Activated B cell treated with CpG ODN at 0.5 μM for 24 hours (primary cell): ENCODE measurements at regions not wholly inside any gene's neighbourhood (a gene's known extent, or its start where the extent isn't known, plus 50 kb on each side); places are given as distances from the start of the nearest gene placed in this dataset.
"Not testable (repeated sequence)": the region's sequence is repeated elsewhere in the genome, so short reads cannot be mapped to it uniquely, and the experiment has no call there.

ENCODE experiments used
- ATAC-seq: fragments of 200-7000 bp; cut with Tn5 transposase; one replicate; pipeline ENCODE4 v1.10.0; 2021; ENCODE audit warnings: low read depth, mild to moderate bottlenecking, moderate library complexity
- CTCF ChIA-PET: fragments of 350-600 bp; sonication (Branson Sonifier 250); formaldehyde crosslinking; loops from one replicate; lab custom pipeline; 2021; ENCODE audit warnings: antibody characterized with exemption; lab: Charles Lee
- POLR2A ChIA-PET: fragments of 350-600 bp; sonication (Branson Sonifier 250); formaldehyde crosslinking; loops from one replicate; lab custom pipeline; 2021; ENCODE audit warnings: antibody characterized with exemption; lab: Charles Lee
- DNase-seq: peaks from one replicate; pipeline ENCODE4 v3.0.0; 2022
- H3K27ac Mint-ChIP-seq: one replicate; pipeline ENCODE4 v1.8.0; 2020; ENCODE audit warnings: mixed read lengths
- H3K27me3 Mint-ChIP-seq: one replicate; pipeline ENCODE4 v1.8.0; 2021; ENCODE audit warnings: mixed read lengths
- H3K36me3 Mint-ChIP-seq: one replicate; pipeline ENCODE4 v1.8.0; 2021; ENCODE audit warnings: low read depth, mixed read lengths
- H3K4me1 Mint-ChIP-seq: one replicate; pipeline ENCODE4 v1.8.0; 2021; ENCODE audit warnings: mixed read lengths
- H3K4me3 Mint-ChIP-seq: one replicate; pipeline ENCODE4 v1.8.0; 2020; ENCODE audit warnings: mild to moderate bottlenecking, mixed read lengths
- H3K9me3 Mint-ChIP-seq: one replicate; pipeline ENCODE4 v1.8.0; 2020; ENCODE audit warnings: mixed read lengths
- intact Hi-C: fragments of 100-400 bp; cut with micrococcal nuclease; formaldehyde crosslinking; loops from one replicate; pipeline ENCODE4 v1.15.1; 2024
- TF ChIP-seq, protein P1 (sequence below): fragments of 200-600 bp; IDR thresholded peaks from one replicate; pipeline ENCODE4 v1.8.0; 2022; ENCODE audit warnings: antibody characterized with exemption, mild to moderate bottlenecking

DNA sequence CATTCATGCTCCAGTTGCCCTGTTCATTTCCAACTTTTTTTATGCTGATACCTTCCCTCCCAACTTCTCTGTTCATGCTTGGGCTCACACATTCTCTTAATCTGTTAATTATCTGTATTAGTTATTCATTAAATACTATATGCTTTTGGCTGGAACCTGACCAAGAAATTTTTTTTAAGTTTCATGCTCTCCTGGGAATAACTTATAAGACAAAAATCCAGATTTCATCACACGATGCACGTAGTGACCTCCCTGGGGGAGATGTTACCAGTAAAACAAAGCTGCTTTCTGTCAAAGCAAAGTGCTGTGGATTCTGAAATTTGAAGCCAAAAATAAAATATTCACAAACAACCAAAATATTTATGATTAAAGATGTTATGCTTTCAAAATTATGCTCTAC lies 215.0 kb upstream of the USP15 start:
- no peak overlapping the region for H3K27ac Mint-ChIP-seq
- no peaks in the 10 kb centered on the region for H3K9me3 Mint-ChIP-seq
- no peaks in the 10 kb centered on the region for H3K36me3 Mint-ChIP-seq
- POLR2A ChIA-PET, result no interaction called here
- CTCF ChIA-PET, result no interaction called here
- H3K4me3 Mint-ChIP-seq, result no peak overlapping the region
- DNase-seq, result no peak
- ATAC-seq, result no peak
- intact Hi-C loops, result no loop called here
- H3K27me3 Mint-ChIP-seq, result no peaks in the 10 kb centered on the region
- H3K4me1 Mint-ChIP-seq, result no peaks in the 10 kb centered on the region
- TF ChIP-seq, protein P1, sequence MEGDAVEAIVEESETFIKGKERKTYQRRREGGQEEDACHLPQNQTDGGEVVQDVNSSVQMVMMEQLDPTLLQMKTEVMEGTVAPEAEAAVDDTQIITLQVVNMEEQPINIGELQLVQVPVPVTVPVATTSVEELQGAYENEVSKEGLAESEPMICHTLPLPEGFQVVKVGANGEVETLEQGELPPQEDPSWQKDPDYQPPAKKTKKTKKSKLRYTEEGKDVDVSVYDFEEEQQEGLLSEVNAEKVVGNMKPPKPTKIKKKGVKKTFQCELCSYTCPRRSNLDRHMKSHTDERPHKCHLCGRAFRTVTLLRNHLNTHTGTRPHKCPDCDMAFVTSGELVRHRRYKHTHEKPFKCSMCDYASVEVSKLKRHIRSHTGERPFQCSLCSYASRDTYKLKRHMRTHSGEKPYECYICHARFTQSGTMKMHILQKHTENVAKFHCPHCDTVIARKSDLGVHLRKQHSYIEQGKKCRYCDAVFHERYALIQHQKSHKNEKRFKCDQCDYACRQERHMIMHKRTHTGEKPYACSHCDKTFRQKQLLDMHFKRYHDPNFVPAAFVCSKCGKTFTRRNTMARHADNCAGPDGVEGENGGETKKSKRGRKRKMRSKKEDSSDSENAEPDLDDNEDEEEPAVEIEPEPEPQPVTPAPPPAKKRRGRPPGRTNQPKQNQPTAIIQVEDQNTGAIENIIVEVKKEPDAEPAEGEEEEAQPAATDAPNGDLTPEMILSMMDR, result no peak

DNA sequence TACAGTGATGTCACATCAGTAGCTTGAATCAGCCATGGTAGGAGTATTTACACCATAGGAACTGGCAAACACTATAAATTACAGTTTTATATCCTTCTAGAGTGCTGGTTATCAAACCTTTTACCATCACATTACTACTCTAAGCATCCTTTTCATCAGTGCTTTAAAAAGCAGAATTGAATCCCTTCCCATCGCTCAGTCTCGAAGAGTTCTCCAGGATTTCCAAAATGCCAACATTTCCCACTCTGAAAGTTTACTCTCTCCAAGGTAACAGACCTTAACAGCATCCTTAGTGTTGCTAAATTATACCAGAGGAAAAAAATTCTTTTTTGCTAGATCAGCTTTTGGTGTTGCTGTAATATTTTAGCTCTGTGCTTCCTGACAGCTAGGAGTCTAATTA lies 209.4 kb upstream of the USP15 start:
- Mint-ChIP-seq H3K4me1 (no peaks in the 10 kb centered on the region), H3K9me3 (no peaks in the 10 kb centered on the region), H3K27me3 (no peaks in the 10 kb centered on the region), H3K36me3 (no peaks in the 10 kb centered on the region), H3K27ac (no peak overlapping the region), H3K4me3 (no peak overlapping the region)
- ChIA-PET CTCF (no interaction called here), POLR2A (no interaction called here)
- DNase-seq (no peak), ATAC-seq (no peak)
- intact Hi-C loops, result no loop called here
- TF ChIP-seq, protein P1, result no peak

DNA sequence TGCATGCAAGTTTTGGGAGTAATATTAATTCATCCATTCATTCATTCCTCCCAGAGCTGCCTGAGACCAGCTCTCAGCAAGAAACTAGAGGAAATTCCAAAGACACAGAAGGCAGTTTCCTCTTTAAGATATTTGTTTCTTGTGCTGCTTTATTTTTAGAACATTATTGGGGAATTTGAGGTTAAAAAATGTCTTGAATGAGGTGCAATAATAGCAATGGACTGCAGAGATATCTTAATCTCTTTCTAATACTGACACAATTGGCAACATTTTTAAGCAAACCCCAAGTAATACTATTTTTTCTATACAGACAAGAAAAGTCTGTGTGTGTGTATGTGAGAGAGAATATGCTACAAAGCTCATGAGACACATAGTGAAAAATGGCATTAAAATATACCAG lies 190.2 kb upstream of the USP15 start:
- Mint-ChIP-seq H3K4me1 (no peaks in the 10 kb centered on the region), H3K27ac (no peak overlapping the region), H3K4me3 (no peak overlapping the region), H3K36me3 (no peaks in the 10 kb centered on the region), H3K27me3 (peaks cover 2% of the 10 kb centered on the region), H3K9me3 (no peaks in the 10 kb centered on the region)
- POLR2A ChIA-PET, result no interaction called here
- CTCF ChIA-PET, result no interaction called here
- intact Hi-C loops, result no loop called here
- ATAC-seq, result no peak
- TF ChIP-seq, protein P1, result no peak
- no peak for DNase-seq

DNA sequence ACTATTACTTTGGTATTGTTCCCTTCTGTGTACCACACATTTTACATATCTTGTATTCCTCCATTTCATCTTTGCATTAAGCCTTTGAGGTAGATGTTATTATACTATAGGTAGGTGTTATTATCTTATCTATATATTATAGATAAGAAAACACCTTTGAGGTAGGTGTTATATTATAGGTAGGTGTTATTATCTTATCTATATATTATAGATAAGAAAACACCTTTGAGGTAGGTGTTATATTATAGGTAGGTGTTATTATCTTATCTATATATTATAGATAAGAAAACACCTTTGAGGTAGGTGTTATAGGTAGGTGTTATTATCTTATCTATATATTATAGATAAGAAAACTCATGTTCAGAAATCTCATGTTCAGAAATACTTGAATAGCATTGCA lies 187.0 kb upstream of the USP15 start:
- POLR2A ChIA-PET, H3K27me3 Mint-ChIP-seq, intact Hi-C loops, DNase-seq, ATAC-seq, H3K36me3 Mint-ChIP-seq, H3K4me3 Mint-ChIP-seq, H3K27ac Mint-ChIP-seq, CTCF ChIA-PET, H3K9me3 Mint-ChIP-seq, H3K4me1 Mint-ChIP-seq: not testable (repeated sequence)

DNA sequence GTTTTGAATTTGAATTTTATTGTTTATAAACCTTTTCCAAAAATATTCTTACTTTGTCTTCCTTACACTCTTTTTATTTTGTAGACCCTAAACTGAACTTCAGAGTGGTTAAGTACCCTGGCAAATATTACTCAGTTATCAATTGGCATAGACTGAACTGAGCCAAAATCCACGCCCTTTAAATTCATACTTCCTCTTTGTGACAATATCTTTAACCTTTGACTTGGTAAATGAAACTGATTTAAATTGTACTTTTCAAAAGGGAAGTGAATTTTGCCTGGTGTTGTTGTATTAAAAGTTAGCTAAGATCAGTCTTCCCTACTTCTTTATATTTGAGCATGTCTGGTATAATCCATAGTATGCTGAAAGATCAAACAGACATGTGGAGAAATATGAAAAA lies 184.3 kb upstream of the USP15 start:
- POLR2A ChIA-PET, result no interaction called here
- H3K27ac Mint-ChIP-seq, result no peak overlapping the region
- intact Hi-C loops, result no loop called here
- no peaks in the 10 kb centered on the region for H3K36me3 Mint-ChIP-seq
- ATAC-seq (no peak), DNase-seq (no peak)
- TF ChIP-seq, protein P1, result no peak
- H3K4me1 Mint-ChIP-seq, result peaks cover 4% of the 10 kb centered on the region
- H3K27me3 Mint-ChIP-seq, result peaks cover 2% of the 10 kb centered on the region
- no peak overlapping the region for H3K4me3 Mint-ChIP-seq
- H3K9me3 Mint-ChIP-seq, result no peaks in the 10 kb centered on the region
- CTCF ChIA-PET, result no interaction called here

DNA sequence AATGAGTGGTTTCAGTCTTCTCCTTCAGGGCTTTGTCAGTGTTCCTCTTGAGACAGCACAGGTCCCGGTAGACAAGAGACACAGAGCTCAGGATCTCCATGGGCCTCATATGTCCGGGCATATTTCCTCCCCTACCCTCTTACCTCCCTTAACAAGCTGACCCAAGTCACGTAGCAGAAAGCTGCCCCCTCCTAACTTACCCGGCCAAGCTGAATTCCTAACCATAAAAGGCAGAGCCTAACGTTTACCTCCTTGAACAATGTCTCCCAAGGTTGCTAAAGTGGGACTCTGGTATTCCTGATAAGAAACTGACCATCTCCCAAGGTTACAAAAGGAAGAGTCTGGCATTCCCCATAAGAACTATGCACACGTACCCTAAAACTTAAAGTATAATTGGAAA lies 182.2 kb upstream of the USP15 start:
- no peaks in the 10 kb centered on the region for H3K9me3 Mint-ChIP-seq
- H3K4me1 Mint-ChIP-seq, result peaks cover 4% of the 10 kb centered on the region
- H3K27ac Mint-ChIP-seq, result no peak overlapping the region
- intact Hi-C loops, result no loop called here
- ATAC-seq (no peak), DNase-seq (no peak)
- no peaks in the 10 kb centered on the region for H3K27me3 Mint-ChIP-seq
- ChIA-PET POLR2A (no interaction called here), CTCF (no interaction called here)
- TF ChIP-seq, protein P1, result no peak
- H3K4me3 Mint-ChIP-seq, result no peak overlapping the region
- H3K36me3 Mint-ChIP-seq, result no peaks in the 10 kb centered on the region
